MM.1S (cell line): ENCODE measurements at regions not wholly inside any gene's neighbourhood (a gene's known extent, or its start where the extent isn't known, plus 50 kb on each side); places are given as distances from the start of the nearest gene placed in this dataset.

ENCODE experiments used
- EZH2 ChIP-seq: fragments of 300-600 bp; sonication (generic); optimal IDR thresholded peaks from 2 replicates; pipeline ENCODE3; 2017; ENCODE audit warnings: low read depth, mild to moderate bottlenecking, antibody characterized with exemption, low read length, mixed read lengths
- TF ChIP-seq, protein P1 (sequence below): fragments of 300-600 bp; sonication (generic); IDR thresholded peaks from 2 replicates; pipeline ENCODE4 v1.5.1; 2016; ENCODE audit warnings: antibody characterized with exemption, low read length, mixed read lengths

DNA sequence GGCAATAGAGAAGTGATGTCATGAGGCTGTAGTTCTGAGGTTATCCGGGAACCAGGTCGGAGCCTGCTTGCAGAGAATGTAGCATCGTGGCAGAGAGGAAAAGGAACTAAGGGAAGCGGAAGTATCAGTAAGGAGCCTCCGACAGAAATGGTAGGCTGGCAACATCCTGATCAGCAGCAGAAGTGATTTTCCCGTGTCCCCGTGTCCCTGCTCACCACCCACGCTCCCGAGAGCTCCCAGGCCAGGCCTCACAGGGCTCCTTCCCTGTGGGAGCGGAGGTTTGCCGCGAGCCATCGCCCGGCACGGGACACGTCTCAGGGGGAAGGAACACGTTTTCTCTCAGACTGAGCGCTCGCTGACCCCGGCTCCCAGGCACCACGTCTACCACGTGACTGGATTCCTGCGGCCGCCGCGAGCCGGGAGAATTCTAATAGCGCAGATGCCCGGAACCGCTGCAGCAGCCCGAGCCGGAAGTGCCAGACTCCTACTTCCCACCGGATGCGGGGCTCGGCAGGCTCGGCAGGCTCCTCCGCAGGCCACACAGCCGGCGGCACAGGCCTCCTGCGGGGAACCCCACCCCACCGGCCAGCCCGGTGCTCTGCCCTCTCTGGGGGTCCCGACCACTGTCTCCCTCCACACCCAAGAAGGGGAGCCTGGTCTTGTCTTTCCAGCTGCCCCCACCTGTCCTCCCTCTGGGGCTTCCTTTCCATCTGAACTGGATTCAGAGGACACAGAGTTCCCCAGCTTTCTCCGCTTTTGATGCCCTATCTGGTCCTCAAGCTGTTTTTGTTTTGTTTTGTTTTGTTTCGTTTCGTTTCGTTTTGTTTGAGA lies 99.3 kb downstream of the BDH1 start:
- TF ChIP-seq, protein P1, sequence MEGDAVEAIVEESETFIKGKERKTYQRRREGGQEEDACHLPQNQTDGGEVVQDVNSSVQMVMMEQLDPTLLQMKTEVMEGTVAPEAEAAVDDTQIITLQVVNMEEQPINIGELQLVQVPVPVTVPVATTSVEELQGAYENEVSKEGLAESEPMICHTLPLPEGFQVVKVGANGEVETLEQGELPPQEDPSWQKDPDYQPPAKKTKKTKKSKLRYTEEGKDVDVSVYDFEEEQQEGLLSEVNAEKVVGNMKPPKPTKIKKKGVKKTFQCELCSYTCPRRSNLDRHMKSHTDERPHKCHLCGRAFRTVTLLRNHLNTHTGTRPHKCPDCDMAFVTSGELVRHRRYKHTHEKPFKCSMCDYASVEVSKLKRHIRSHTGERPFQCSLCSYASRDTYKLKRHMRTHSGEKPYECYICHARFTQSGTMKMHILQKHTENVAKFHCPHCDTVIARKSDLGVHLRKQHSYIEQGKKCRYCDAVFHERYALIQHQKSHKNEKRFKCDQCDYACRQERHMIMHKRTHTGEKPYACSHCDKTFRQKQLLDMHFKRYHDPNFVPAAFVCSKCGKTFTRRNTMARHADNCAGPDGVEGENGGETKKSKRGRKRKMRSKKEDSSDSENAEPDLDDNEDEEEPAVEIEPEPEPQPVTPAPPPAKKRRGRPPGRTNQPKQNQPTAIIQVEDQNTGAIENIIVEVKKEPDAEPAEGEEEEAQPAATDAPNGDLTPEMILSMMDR = no peak
- TF ChIP-seq EZH2 = no peak
